ENCODE measurements at regions not wholly inside any gene's neighbourhood (a gene's known extent, or its start where the extent isn't known, plus 50 kb on each side); places are given as distances from the start of the nearest gene placed in this dataset.
"Not testable (repeated sequence)": the region's sequence is repeated elsewhere in the genome, so short reads cannot be mapped to it uniquely, and the experiment has no call there.

- DNase-seq (ENCODE audit: low read depth in 2 of 2), result no peak
These were observed 314.2 kb upstream of the IGFBP7 start for GRCh38 chr4:57424232-57424897.

GRCh38 chr4:57418133-57418532 is 307.9 kb upstream of the IGFBP7 start:
- DNase-seq (ENCODE audit: low read depth in 2 of 2), result no peak

GRCh38 chr4:57412259-57413054 is 302.3 kb upstream of the IGFBP7 start:
- no peak for DNase-seq (ENCODE audit: low read depth in 2 of 2)

- no peak for DNase-seq (ENCODE audit: low read depth in 2 of 2)
These were observed 300.3 kb upstream of the IGFBP7 start for GRCh38 chr4:57410331-57411052.

- no peak for DNase-seq (ENCODE audit: low read depth in 2 of 2)
These were observed 295.2 kb upstream of the IGFBP7 start for GRCh38 chr4:57405359-57405758.

- DNase-seq (ENCODE audit: low read depth in 2 of 2), result no peak
These were observed 294.3 kb upstream of the IGFBP7 start for GRCh38 chr4:57404483-57404882.

GRCh38 chr4:57403591-57403990 is 293.4 kb upstream of the IGFBP7 start:
- DNase-seq (ENCODE audit: low read depth in 2 of 2), result no peak

GRCh38 chr4:57401586-57401985 is 291.4 kb upstream of the IGFBP7 start:
- no peak for DNase-seq (ENCODE audit: low read depth in 2 of 2)

GRCh38 chr4:57378766-57379165 is 268.6 kb upstream of the IGFBP7 start:
- no peak for DNase-seq (ENCODE audit: low read depth in 2 of 2)

GRCh38 chr4:57374866-57375595 is 264.8 kb upstream of the IGFBP7 start:
- DNase-seq (ENCODE audit: low read depth in 2 of 2), result no peak

- DNase-seq (ENCODE audit: low read depth in 2 of 2), result no peak
These were observed 263.8 kb upstream of the IGFBP7 start for GRCh38 chr4:57373991-57374390.

- DNase-seq (ENCODE audit: low read depth in 2 of 2), result no peak
These were observed 261.5 kb upstream of the IGFBP7 start for GRCh38 chr4:57371671-57372070.

GRCh38 chr4:57370691-57371090 is 260.5 kb upstream of the IGFBP7 start:
- no peak for DNase-seq (ENCODE audit: low read depth in 2 of 2)

GRCh38 chr4:57369446-57369845 is 259.3 kb upstream of the IGFBP7 start:
- DNase-seq (ENCODE audit: low read depth in 2 of 2), result no peak

- DNase-seq (ENCODE audit: low read depth in 2 of 2), result no peak
These were observed 254.1 kb upstream of the IGFBP7 start for GRCh38 chr4:57364255-57364654.

GRCh38 chr4:57363346-57363745 is 253.2 kb upstream of the IGFBP7 start:
- DNase-seq (ENCODE audit: low read depth in 2 of 2), result no peak

- DNase-seq (ENCODE audit: low read depth in 2 of 2), result no peak
These were observed 250.5 kb upstream of the IGFBP7 start for GRCh38 chr4:57360681-57361080.

- no peak for DNase-seq (ENCODE audit: low read depth in 2 of 2)
These were observed 245.0 kb upstream of the IGFBP7 start for GRCh38 chr4:57355101-57355665.

GRCh38 chr4:57351731-57352130 is 241.5 kb upstream of the IGFBP7 start:
- DNase-seq (ENCODE audit: low read depth in 2 of 2), result no peak

GRCh38 chr4:57344296-57344695 is 234.1 kb upstream of the IGFBP7 start:
- no peak for DNase-seq (ENCODE audit: low read depth in 2 of 2)

GRCh38 chr4:57342411-57342810 is 232.2 kb upstream of the IGFBP7 start:
- no peak for DNase-seq (ENCODE audit: low read depth in 2 of 2)

GRCh38 chr4:57338861-57339260 is 228.7 kb upstream of the IGFBP7 start:
- DNase-seq (ENCODE audit: low read depth in 2 of 2), result not testable (repeated sequence)

Measured in stimulated activated CD8-positive, alpha-beta memory T cell treated with anti-CD3 and anti-CD28 coated beads, Interleukin-15, amount 100 ng/mL, for 48 hours (primary cell).